RWPE1 (cell line): ENCODE measurements at regions not wholly inside any gene's neighbourhood (a gene's known extent, or its start where the extent isn't known, plus 50 kb on each side); places are given as distances from the start of the nearest gene placed in this dataset.
"Not testable (repeated sequence)": the region's sequence is repeated elsewhere in the genome, so short reads cannot be mapped to it uniquely, and the experiment has no call there.

Source experiments
- CTCF ChIA-PET: fragments of 350-600 bp; sonication (Branson Sonifier 250); formaldehyde crosslinking; extraction: SDS; loops from one replicate; lab custom pipeline; 2021; lab: Yijun Ruan, JAX
- POLR2A ChIA-PET: fragments of 400-600 bp; formaldehyde crosslinking; extraction: SDS; loops from one replicate; lab custom pipeline; 2020; ENCODE audit warnings: antibody characterized with exemption; ENCODE audit not compliant: low non-redundant PET; lab: Yijun Ruan, JAX
- DNase-seq: peaks from one replicate; pipeline ENCODE4 v3.0.0; 2012; ENCODE audit warnings: low spot score
- H3K27ac ChIP-seq: fragments of 450-650 bp; 2 replicates; pipeline ENCODE4 v1.5.1; 2017
- TF ChIP-seq, protein P1 (sequence below): fragments of 450-650 bp; conservative IDR thresholded peaks from 2 replicates; pipeline ENCODE4 v1.5.1; 2017; ENCODE audit warnings: low read depth, mild to moderate bottlenecking

DNA sequence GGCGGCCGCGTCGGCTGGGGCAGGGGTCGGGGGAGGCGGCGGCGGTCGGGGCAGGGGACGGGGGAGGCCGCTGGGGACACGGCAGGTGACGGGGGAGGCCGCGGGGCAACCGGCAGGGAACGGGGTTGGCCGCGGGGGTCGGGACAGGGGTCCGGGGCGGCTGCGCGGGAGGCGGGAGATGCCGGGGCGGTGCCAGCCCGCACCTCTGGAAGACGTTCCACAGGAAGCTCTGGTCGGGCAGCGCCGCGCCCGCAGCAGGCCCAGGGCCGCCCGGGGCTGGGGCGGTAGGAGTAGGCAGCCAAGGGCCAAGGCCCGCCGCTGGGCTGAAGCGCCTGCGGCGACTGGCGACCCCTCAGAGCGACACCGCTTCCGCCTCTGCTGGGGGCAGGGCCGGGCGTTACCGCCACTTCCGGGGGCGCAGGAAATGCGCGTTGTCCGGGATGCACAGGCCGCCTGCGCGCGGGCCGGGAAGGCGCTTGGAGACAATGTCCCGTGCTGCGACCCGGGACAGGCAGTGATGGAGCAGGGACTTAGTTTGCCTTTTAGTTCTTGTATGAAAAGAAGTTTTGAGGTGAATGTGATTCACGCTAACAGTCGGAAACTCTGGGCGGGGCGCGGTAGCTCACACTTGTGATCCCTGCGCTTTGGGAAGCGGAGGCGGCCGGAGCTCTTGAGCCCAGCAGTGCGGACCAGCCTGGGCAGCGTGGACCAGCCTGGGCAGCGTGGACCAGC is 110.0 kb upstream of the LPCAT1 start:
- peak; percentile 59 for DNase-seq
- CTCF ChIA-PET = interaction anchor here (0.7 kb wide), 1 partner anchor 11 kb away, joined by 4 read pairs; no protein-coding TSS in a partner anchor
- POLR2A ChIA-PET = interaction anchor here (0.6 kb wide), 1 partner anchor 11 kb away, joined by 3 read pairs; no protein-coding TSS in a partner anchor
- peak overlapping the region; percentile 78 for H3K27ac ChIP-seq
- TF ChIP-seq, protein P1, sequence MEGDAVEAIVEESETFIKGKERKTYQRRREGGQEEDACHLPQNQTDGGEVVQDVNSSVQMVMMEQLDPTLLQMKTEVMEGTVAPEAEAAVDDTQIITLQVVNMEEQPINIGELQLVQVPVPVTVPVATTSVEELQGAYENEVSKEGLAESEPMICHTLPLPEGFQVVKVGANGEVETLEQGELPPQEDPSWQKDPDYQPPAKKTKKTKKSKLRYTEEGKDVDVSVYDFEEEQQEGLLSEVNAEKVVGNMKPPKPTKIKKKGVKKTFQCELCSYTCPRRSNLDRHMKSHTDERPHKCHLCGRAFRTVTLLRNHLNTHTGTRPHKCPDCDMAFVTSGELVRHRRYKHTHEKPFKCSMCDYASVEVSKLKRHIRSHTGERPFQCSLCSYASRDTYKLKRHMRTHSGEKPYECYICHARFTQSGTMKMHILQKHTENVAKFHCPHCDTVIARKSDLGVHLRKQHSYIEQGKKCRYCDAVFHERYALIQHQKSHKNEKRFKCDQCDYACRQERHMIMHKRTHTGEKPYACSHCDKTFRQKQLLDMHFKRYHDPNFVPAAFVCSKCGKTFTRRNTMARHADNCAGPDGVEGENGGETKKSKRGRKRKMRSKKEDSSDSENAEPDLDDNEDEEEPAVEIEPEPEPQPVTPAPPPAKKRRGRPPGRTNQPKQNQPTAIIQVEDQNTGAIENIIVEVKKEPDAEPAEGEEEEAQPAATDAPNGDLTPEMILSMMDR = no peak

DNA sequence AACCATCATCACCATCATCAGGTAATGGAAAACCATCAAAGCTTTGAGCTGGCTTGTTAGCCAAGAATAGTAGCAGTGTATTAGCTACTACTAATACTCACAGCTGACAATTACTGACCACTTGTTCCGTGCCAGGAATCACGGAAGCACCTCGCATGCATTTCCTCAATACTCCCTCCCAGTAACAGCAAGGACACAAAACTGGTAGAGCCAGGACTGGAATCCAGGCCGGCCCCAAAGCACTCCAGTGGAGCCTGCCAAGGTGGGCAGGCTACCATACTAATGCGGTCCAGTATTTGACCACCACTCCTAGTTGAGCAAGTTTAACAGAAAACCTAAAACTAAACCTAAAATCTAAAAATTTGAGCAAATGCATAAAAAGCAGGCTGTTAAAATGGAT is 107.2 kb upstream of the LPCAT1 start:
- POLR2A ChIA-PET, CTCF ChIA-PET, DNase-seq, H3K27ac ChIP-seq: not testable (repeated sequence)

DNA sequence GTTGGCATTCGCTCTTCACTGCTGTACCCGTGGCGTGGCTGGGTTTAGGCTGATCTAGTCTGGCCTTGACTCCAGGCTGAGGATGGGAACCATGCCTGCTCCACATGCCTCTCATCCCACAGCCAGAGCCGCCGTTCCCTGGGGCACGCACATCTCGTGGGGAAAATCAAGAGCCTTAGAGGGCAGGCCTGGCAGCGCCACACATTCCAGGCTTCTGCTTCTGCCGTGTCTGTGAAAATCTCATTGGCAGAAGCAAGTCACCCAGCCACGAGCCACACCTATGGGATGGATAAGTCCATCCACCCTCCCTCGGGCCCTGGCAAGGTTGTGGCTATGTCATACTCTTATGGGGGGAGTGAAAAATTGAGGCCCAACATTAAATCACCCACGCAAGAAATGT is 102.6 kb upstream of the LPCAT1 start:
- H3K27ac ChIP-seq, POLR2A ChIA-PET, DNase-seq, CTCF ChIA-PET: not testable (repeated sequence)

DNA sequence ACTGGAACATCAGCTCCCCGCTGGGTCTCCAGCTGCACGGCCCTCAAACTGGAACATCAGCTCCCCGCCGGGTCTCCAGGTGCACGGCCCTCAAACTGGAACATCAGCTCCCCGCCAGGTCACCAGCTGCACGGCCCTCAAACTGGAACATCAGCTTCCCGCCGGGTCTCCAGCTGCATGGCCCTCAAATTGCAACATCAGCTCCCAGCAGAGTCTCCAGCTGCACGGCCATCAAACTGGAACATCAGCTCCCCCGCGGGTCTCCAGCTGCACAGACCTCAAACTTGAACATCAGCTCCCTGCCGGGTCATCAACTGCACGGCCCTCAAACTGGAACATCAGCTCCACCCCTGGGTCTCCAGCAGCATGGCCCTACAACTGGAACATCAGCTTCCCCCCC is 95.8 kb upstream of the LPCAT1 start:
- POLR2A ChIA-PET, DNase-seq, H3K27ac ChIP-seq: not testable (repeated sequence)
- CTCF ChIA-PET = interaction anchor here (0.7 kb wide), 1 partner anchor 35 kb away, joined by 4 read pairs; no protein-coding TSS in a partner anchor

DNA sequence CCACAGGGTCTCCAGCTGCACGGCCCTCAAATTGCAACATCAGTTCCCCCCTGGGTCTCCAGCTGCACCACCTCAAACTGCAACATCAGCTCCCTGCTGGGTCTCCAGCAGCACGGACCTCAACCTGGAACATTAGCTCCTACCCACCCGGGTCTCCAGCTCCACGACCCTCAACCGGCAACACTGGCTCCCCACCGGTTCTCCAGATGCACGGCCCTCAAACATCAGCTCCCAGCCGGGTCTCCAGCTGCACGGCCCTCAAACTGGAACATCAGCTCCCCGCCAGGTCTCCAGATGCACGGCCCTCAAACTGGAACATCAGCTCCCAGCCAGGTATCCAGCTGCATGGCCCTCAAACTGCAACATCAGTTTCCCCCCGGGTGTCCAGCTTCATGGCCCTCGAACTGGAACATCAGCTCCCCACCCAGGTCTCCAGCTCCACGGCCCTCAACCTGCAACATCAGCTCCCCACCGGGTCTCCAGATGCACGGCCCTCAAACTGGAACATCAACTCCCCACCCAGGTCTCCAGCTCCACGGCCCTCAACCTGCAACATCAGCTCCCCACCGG is 94.6 kb upstream of the LPCAT1 start:
- CTCF ChIA-PET = interaction anchor here (0.6 kb wide), 2 partner anchors 104 to 318 kb away, joined by 3 to 5 read pairs; no protein-coding TSS in a partner anchor
- DNase-seq, POLR2A ChIA-PET, H3K27ac ChIP-seq: not testable (repeated sequence)

DNA sequence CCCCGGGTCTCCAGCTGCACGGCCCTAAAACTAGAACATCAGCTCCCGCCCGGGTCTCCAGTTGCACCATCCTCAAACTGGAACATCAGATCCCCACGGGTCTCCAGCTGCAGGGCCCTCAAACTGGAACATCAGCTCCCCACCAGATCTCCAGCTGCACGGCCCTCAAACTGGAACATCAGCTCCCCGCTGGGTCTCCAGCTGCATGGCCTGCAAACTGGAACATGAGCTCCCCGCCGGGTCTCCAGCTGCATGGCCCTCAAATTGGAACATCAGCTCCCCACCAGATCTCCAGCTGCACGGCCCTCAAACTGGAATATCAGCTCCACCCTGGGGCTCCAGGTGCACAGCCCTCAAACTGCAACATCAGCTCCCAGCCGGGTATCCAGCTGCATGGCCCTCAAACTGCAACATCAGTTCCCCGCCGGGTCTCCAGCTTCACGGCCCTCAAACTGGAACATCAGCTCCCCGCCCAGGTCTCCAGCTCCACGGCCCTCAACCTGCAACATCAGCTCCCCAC is 93.5 kb upstream of the LPCAT1 start:
- CTCF ChIA-PET, DNase-seq, H3K27ac ChIP-seq, POLR2A ChIA-PET: not testable (repeated sequence)

DNA sequence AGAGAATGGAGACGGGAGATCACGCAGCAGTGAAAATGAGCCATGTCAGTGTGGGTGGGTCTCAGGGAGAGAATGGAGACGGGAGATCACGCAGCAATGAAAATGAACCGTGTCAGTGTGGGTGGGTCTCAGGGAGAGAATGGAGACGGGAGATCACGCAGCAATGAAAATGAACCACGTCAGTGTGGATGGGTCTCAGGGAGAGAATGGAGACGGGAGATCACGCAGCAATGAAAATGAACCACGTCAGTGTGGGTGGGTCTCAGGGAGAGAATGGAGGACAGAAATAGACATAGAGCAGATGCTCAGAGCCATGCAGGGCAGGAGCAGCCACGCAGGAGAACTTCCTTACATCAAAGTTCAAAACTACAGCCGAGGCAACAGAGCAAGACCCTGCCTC is 89.8 kb upstream of the LPCAT1 start:
- CTCF ChIA-PET, DNase-seq, H3K27ac ChIP-seq, POLR2A ChIA-PET: not testable (repeated sequence)

DNA sequence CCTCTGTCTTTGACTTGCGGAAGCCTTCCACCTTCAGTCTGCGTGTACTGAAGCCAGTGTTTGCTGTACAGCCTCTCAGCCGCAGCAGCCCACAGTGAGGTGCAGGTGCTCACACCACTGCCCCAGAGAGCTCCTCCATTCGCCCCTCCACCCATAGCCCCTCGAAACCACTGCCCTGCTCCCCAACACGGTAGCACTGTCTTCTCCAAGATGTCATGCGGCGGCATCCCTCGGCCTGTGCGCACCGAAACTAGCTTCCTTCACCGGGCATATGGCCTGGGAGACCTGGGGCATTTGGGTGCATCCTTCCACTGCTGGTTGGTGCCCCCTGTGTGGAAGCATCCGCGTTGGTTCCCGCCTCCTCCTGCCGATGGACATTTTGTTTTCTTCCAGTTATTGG is 86.8 kb upstream of the LPCAT1 start:
- CTCF ChIA-PET, DNase-seq, POLR2A ChIA-PET, H3K27ac ChIP-seq: not testable (repeated sequence)

DNA sequence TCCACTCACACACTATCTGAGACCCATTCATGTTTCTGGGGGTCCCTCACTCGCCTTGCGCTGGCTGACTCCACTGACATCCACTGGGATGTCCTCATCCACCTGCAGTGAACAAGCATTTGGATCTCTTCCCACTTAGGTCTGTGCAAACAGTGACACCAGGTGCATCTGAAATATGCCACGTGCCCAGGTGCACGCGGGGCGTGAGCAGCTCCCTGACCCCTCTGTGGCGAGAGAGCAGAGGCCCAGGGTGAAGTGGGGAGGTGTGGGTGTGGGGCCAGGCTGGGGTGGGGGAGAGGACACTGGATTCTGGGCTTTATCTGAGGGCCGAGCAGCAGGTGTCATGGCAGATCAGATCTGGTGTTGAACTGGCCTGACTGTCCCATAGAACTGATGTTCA is 85.4 kb upstream of the LPCAT1 start:
- POLR2A ChIA-PET, DNase-seq, H3K27ac ChIP-seq, CTCF ChIA-PET: not testable (repeated sequence)

DNA sequence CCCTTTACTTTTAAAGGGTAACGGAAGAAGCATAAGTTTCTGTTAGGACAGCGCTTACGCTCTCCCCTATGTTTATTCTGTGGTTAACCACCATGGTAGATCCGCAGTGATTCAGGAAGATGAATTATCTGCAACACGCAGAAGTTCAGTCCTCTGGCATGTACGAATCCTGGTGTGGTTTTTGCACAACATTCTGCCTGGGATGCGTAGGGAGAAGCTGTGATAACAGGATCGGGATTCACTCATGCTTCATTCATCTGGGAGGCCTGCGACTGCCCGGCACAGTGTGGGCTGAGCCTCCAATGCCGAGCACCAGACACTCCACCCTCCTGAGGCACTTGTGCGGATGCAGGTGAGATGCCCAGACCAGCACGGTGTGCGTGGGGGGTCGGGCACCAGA is 84.6 kb upstream of the LPCAT1 start:
- DNase-seq, H3K27ac ChIP-seq, POLR2A ChIA-PET, CTCF ChIA-PET: not testable (repeated sequence)

DNA sequence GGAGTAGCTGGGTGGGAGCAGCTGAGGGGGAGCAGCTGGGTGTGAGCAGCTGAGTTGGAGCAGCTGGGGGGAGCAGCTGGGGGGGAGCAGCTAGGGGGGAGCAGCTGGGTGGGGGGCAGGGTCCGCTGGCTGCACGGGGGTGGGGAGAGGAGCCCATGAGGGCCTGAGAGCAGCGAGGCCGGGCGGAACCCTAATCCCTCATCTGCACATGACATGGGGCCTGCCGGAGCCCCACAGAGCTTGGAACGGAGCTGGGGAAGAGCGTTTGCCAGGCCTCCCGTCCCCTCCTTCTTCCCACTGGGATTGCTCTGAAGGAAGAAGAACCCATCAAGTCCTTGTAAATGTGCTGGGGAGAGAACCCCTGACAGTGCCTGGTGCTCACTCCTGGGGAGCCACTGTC is 83.2 kb upstream of the LPCAT1 start:
- CTCF ChIA-PET = interaction anchor here (0.9 kb wide), 1 partner anchor 433 kb away, joined by 4 read pairs; no protein-coding TSS in a partner anchor
- DNase-seq, H3K27ac ChIP-seq, POLR2A ChIA-PET: not testable (repeated sequence)

DNA sequence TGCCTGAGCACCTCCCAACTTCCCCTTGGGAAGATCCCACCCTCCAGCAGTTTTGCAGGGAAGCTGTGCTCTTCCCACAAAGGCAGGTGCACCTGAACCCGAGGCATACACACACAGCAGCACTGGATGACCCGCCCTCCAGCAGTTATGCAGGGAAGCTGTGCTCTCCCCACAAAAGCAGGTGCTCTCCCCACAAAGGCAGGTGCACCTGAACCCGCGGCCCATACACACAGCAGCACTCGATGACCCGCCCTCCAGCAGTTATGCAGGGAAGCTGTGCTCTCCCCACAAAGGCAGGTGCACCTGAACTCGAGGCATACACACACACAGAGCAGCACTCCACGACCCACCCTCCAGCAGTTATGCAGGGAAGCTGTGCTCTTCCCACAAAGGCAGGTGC is 80.2 kb upstream of the LPCAT1 start:
- CTCF ChIA-PET, DNase-seq, H3K27ac ChIP-seq: not testable (repeated sequence)

More for the DNA sequence above, 80.2 kb upstream of the LPCAT1 start:
- POLR2A ChIA-PET = not testable (repeated sequence)
